Right renal cortex interstitium (tissue), 3 donors: ENCODE measurements at regions not wholly inside any gene's neighbourhood (a gene's known extent, or its start where the extent isn't known, plus 50 kb on each side); places are given as distances from the start of the nearest gene placed in this dataset.

Experiments used
- DNase-seq, 3 donors: peaks; one replicate each; pipeline ENCODE4 v3.0.0-alpha.2; 2013; ENCODE audit warnings: low read depth in 3 of 3, low spot score in 2 of 3

DNA sequence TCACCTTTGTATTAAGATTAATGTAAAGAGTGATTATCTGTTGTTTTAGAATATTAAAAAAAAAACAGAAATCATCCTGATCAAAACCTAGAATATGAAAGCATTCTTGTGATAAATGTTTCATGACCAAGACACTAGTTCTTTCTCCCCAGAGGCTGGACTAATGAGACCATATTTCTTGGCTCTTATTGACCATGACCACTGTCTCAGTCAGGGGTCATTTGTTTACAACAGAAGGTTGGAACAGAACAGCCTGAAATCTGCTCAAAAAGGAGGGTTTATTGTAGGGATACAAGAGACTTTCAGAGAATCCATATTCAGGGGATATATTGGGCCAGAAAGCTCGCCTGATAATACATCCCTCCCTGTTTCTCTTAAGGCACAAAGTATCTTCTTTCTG, 87.7 kb downstream of the TMEM30B start:
- DNase-seq, result no peak

GRCh38 chr14:61192989-61193388, 88.1 kb downstream of the TMEM30B start:
- no peak for DNase-seq

DNA sequence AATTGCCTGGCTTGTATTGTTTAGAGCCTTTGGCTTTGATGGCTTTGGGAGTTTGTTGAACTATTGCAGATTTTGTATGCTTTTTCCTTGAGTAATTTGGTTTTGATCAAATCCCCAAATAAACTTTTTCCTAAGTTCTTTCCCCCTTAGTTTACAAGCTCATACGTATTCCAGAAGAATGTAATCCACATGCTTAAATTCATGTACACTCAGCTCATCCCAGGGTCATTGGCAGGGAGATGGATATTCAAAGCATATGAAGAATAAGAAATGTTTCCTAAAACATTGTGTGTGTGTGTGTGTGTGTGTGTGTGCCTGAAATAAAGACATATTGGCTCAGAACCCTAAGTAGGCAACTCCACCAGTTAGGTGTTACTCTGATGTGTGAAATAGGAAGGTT, 89.4 kb downstream of the TMEM30B start:
- DNase-seq, result no peak

DNA sequence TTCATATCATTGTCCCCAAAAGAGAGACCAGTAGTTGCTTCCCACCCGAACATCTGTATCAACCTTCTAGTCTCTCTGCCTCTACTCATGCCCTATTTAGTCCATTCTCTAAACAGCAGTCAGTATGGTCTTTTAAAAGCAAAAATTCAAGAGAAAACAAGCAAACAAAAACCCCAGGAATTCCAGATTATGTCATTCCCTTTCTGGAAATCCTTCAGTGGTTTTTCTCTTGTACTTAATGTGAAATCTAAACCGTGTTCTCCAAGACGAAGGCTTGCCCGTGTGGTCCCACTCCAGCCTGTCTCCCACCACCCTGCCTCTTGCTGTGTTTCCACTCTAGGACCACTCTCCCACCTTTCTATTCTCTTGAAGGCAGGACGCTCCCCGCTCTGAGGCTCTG, 90.8 kb downstream of the TMEM30B start:
- no peak for DNase-seq

- DNase-seq, result no peak
Observed at GRCh38 chr14:61188978-61189808, 91.9 kb downstream of the TMEM30B start.

GRCh38 chr14:61188196-61188595, 92.9 kb downstream of the TMEM30B start:
- no peak for DNase-seq

GRCh38 chr14:61187196-61187905, 93.8 kb downstream of the TMEM30B start:
- no peak for DNase-seq

DNA sequence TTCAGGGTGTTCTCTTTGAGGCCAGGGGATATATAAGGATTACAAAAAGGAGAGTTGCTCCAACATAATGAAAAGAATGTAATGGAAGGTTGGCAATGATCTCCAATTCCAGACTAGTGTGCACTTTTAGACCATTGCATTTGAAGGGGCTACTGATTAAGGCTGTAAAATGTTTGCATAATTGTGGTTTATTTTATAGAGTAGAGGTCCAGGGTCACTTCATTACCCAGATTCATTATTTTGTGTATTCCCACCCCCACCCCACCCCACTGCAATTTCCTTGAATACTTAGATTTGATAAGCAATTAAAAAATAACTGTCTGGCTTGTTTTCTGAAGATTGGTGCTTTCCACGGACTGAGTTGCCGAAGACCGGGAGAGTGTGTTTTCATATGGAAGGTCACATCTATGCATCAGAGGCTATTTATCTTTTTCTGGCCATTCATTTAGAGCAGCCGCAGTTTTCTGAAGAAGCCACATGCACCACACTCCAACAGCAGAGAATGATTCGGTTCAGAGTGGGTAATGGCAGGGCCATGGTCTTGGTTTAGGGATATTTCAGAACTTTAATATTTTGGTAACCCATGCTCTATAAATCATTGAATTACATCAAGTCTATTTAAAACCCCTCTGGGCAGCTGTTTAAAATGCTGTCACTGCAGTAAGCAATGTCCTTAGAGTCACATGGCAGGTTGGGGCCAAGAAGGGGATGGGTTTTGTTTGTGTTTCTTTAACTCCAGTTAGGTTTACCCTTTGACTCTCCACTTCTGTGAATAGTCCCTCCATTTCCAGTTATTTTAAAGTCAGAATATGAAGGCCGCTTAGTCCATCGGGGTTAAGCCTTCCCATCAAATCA, 94.6 kb downstream of the TMEM30B start:
- DNase-seq, result no peak

DNA sequence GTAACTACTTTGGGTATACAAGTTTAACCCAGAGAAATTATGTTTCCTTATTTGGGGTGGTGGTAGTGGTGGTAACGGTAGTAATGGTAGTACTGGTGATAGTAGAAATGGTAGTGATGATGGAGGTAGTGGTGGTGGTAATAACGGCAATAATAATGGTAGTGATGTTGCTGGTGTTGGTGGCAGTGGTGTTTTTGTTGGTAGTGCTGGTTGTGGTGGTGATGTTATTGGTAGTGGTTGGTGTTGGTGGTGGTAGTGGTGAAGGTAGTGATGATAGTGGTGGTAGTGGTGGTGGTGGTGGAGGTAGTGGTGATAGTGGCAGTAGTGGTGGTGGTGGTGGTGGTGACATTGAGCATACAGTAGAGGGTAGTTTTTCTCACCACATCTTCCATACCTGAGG, 95.6 kb downstream of the TMEM30B start:
- DNase-seq, result no peak

DNA sequence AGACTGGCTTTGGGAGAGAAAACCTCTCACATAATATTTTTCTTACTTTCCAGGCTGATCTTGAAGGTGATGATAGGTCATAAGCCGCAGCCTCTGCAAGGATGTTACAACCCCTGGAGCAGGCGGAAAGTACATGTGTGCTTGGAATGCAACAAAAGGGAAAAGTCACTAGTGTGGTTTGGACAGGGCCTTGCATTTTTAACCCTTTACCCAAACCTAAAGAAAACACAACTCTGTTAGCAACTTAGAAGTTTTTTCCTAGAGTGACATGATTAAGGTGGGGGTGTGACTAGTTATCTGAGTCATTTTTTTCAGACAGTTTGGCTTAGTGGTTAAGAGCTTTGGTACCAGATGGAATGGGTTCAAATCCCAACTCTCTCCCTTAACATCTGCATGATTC, 97.0 kb downstream of the TMEM30B start:
- no peak for DNase-seq

- DNase-seq, result no peak
Observed at GRCh38 chr14:61183196-61183885, 97.8 kb downstream of the TMEM30B start.

GRCh38 chr14:61179796-61180398, 101.2 kb downstream of the TMEM30B start:
- DNase-seq, result no peak

DNA sequence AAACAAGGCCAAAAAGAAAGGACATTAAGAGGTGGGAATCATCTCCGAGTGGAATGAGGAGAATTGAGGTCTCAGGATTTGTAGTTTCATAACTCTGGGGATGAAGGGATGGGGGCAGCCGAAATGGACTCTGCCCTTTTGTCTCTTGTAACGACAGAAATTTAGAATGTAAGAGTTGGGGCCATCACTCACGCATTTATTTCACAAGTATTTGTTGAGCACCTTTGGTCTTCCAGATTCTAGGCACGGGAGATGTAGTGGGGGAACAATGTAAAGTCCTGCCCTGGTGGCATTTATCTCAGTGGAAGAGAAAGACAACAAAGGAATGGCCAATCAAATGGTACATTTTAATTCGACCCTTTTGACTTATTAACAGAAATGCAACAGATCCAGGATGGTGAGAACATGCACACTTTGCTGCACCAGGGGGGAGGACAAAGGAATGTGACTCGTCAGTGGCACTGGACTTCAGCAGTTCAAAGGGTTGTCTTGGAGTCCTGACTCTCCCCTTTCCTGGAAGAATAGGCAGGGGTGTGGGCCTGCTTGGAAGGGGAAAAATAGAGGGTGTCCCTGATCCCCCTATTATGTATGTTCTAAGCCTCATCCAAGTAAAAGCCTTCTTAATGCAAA, 102.0 kb downstream of the TMEM30B start:
- no peak for DNase-seq

DNA sequence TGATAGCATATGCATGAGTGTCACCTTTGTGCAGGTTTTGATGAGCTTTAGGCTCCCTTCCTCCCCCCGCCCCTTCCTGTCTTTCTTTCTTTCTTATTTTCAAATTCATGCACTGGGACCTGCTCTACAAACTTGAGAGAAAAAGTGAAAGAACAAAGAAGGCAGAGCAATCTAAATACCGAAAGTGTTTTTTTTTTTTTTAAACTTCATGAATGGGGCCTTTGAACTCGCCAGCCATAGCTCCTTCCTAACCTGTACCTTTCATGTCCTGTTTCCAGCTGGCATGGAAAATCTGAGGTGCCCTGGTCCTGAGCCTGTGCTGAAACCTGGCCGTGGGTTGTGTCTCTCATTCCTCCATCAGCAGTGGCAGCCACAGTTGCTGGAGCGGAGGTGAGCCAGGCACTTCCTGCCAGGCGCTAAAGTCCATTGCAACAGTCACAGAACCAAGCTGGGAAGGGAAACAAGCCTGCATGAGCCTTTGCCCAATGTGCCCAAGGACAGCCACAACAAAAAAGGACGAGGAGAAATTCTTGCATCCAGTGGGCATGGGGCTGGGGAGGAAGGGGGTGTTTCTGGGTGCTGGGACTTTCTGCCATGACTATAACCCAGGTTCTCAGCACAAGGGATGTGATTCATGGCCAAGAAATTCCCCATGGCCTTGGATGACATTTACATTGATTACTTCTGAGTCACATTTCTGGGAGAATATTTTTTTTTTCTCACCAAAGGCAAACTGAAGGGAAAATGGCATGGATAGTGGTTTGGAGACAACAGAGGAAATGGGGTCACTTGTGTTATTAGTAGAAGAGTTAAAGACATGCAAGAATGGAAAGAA, 102.7 kb downstream of the TMEM30B start:
- no peak for DNase-seq

DNA sequence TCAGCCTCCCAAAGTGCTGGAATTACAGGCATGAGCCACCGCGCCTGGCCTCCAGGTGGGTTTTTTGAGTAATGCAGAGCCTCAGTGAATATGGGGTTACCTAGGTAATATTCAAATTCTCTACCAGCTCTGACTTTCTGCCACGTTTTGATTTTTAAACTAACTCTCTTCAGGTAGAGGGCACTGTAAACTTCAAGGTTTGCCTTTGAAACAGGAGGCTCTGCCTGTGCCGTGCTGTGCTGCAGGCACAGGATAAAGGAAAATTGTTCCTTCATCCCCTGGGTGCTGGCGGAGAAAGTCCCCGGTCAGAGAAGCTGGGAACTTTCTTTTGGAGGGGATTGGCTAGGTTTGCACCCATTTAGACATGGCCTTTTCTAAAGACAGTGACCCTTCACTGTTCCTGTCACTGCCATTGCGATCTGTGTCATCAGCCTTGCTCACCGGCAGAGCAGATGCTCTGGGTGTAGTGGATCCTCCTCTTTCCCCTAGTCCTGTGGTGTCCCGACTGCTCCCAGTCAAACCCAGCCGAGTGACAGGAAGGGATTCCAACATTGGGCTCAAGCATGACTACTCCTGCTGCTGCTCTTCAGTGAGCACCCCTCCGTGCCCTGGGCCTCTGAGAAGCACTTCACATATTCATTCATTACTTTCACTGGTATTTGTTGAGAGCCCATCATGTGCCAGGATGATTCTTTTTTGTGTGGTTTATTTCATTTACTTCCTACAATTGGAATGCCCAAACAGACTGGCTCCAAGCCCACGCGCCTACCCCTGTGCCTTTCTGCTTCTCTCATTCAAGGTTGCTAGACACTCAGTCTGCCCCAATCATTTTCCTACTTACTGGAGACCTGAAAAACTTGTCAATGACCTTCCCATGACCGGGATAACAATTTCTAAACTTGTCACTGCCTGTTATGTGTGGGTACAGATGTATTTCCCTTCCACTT, 103.6 kb downstream of the TMEM30B start:
- DNase-seq, result no peak

DNA sequence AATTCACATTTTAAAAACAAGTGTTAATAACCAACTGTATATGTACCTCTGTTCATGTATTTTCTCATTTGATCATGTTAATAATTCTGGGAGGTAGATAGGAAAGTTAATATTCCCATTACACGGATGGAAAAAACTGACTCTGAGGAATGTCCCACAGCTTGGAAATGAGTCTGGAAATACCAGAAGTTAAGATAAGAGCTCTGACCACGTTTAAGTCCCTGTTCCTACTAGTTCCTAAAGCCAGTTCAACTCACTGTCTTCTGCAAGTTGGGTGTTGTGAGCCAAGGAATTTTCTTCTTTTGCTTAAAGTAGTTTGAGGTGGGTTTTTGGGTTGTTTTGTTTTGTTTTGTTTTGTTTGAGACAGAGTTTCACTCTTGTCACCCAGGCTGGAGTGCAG, 104.5 kb downstream of the TMEM30B start:
- no peak for DNase-seq

GRCh38 chr14:61174987-61175386, 106.2 kb downstream of the TMEM30B start:
- no peak for DNase-seq

DNA sequence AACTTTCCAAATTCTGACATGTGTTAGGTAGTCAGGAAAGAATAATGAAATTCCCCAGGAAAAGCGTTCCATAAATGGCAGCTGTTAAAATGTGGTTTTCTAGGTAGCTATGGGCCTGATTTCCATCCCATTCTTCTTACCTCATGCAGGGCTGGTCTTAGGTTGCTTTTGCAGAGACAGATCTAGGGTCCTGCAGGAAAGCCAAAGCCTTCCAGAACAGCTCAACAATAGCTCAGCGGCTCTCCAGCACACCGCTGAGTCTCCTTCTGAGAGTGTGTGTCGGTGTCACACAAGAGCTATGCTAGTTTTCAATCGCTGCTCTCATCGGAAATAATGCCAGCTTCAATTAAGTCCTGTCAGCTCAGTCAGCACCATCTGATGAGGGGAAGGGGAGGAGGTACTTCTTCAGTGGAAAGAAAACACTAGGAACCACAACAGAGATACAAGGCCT, 106.7 kb downstream of the TMEM30B start:
- no peak for DNase-seq
